ENCODE measurements at regions not wholly inside any gene's neighbourhood (a gene's known extent, or its start where the extent isn't known, plus 50 kb on each side); places are given as distances from the start of the nearest gene placed in this dataset.

GRCh38 chr5:18069790-18070189 is 435.5 kb downstream of the TAF11L14 start:
- intact Hi-C loops (cut with micrococcal nuclease; ENCODE audit: unreplicated experiment): no loop called here
- TF ChIP-seq, protein P1, sequence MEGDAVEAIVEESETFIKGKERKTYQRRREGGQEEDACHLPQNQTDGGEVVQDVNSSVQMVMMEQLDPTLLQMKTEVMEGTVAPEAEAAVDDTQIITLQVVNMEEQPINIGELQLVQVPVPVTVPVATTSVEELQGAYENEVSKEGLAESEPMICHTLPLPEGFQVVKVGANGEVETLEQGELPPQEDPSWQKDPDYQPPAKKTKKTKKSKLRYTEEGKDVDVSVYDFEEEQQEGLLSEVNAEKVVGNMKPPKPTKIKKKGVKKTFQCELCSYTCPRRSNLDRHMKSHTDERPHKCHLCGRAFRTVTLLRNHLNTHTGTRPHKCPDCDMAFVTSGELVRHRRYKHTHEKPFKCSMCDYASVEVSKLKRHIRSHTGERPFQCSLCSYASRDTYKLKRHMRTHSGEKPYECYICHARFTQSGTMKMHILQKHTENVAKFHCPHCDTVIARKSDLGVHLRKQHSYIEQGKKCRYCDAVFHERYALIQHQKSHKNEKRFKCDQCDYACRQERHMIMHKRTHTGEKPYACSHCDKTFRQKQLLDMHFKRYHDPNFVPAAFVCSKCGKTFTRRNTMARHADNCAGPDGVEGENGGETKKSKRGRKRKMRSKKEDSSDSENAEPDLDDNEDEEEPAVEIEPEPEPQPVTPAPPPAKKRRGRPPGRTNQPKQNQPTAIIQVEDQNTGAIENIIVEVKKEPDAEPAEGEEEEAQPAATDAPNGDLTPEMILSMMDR (IDR thresholded peaks at IDR 0.05; ENCODE audit: unreplicated experiment): no peak
- no peak overlapping the region for H3K4me3 Mint-ChIP-seq (ENCODE audit: low read depth, unreplicated experiment)
- no peak overlapping the region for H3K27ac Mint-ChIP-seq (ENCODE audit: unreplicated experiment)
- DNase-seq: no peak
- no TSS peak for BruUV-seq (replicated peaks)
- no peaks in the 10 kb centered on the region for H3K36me3 Mint-ChIP-seq (ENCODE audit: insufficient read depth, unreplicated experiment)
- no peaks in the 10 kb centered on the region for H3K4me1 Mint-ChIP-seq (ENCODE audit: low read depth, unreplicated experiment)
- CTCF ChIA-PET: no interaction called here
- H3K27me3 Mint-ChIP-seq (ENCODE audit: unreplicated experiment): no peaks in the 10 kb centered on the region
- H3K9me3 Mint-ChIP-seq (ENCODE audit: low read depth, unreplicated experiment): peaks cover 8% of the 10 kb centered on the region

DNA sequence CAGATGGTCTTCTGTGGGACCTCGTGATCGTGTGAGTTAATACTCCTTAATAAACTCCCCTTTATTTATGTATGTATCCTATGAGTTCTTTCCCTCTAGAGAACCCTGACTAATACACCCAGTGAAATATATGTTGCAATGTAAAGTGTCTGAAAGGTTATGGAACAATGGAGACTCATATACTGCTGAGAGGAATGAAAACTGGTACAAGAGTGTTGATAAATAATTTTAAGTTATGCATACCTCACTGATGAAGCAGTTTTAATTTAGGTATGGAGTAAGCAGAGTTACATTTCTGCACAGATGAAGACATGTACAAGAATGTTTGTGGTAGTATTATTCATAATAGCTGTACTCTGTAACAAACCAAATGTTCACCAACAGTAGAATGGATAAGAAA is 438.3 kb downstream of the TAF11L14 start:
- H3K9me3 Mint-ChIP-seq (ENCODE audit: low read depth, unreplicated experiment): peaks cover 10% of the 10 kb centered on the region
- DNase-seq: no peak
- BruUV-seq (replicated peaks): no TSS peak
- no peaks in the 10 kb centered on the region for H3K27me3 Mint-ChIP-seq (ENCODE audit: unreplicated experiment)
- no peak overlapping the region for H3K27ac Mint-ChIP-seq (ENCODE audit: unreplicated experiment)
- CTCF ChIA-PET: no interaction called here
- no peaks in the 10 kb centered on the region for H3K36me3 Mint-ChIP-seq (ENCODE audit: insufficient read depth, unreplicated experiment)
- intact Hi-C loops (cut with micrococcal nuclease; ENCODE audit: unreplicated experiment): no loop called here
- no peaks in the 10 kb centered on the region for H3K4me1 Mint-ChIP-seq (ENCODE audit: low read depth, unreplicated experiment)
- H3K4me3 Mint-ChIP-seq (ENCODE audit: low read depth, unreplicated experiment): no peak overlapping the region
- TF ChIP-seq, protein P1 (IDR thresholded peaks at IDR 0.05; ENCODE audit: unreplicated experiment): no peak

GRCh38 chr5:18074961-18075360 is 440.7 kb downstream of the TAF11L14 start:
- intact Hi-C loops (cut with micrococcal nuclease; ENCODE audit: unreplicated experiment): no loop called here
- Mint-ChIP-seq H3K27ac (ENCODE audit: unreplicated experiment) (no peak overlapping the region), H3K36me3 (ENCODE audit: insufficient read depth, unreplicated experiment) (no peaks in the 10 kb centered on the region), H3K4me3 (ENCODE audit: low read depth, unreplicated experiment) (no peak overlapping the region), H3K27me3 (ENCODE audit: unreplicated experiment) (no peaks in the 10 kb centered on the region), H3K9me3 (ENCODE audit: low read depth, unreplicated experiment) (peaks cover 6% of the 10 kb centered on the region), H3K4me1 (ENCODE audit: low read depth, unreplicated experiment) (no peaks in the 10 kb centered on the region)
- DNase-seq: no peak
- no TSS peak for BruUV-seq (replicated peaks)
- TF ChIP-seq, protein P1 (IDR thresholded peaks at IDR 0.05; ENCODE audit: unreplicated experiment): no peak
- CTCF ChIA-PET: no interaction called here

DNA sequence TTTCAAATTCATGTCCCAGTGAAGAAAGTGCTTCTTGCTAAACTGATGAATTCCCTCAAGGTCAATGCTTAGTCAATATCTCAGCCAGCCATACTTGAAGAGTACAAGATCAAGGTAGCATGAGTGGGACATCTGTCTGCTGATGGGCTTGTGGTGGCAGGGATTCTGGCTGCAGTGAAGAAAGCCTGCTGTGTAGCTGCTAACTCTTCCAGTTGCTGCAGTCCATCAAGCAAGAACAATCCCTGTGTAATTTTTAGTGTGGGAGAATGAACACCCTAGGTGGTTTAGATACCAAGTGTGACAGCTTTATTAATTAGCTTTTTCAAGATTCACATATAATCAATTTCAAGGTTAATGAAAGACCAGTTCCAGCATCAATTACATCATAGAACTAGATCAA is 443.9 kb downstream of the TAF11L14 start:
- CTCF ChIA-PET: no interaction called here
- BruUV-seq (replicated peaks): no TSS peak
- H3K36me3 Mint-ChIP-seq (ENCODE audit: insufficient read depth, unreplicated experiment): no peaks in the 10 kb centered on the region

More for the DNA sequence above, 443.9 kb downstream of the TAF11L14 start:
- DNase-seq: no peak
- no peaks in the 10 kb centered on the region for H3K4me1 Mint-ChIP-seq (ENCODE audit: low read depth, unreplicated experiment)
- H3K27me3 Mint-ChIP-seq (ENCODE audit: unreplicated experiment): no peaks in the 10 kb centered on the region
- intact Hi-C loops (cut with micrococcal nuclease; ENCODE audit: unreplicated experiment): no loop called here
- peaks cover 12% of the 10 kb centered on the region for H3K9me3 Mint-ChIP-seq (ENCODE audit: low read depth, unreplicated experiment)
- H3K4me3 Mint-ChIP-seq (ENCODE audit: low read depth, unreplicated experiment): no peak overlapping the region
- no peak overlapping the region for H3K27ac Mint-ChIP-seq (ENCODE audit: unreplicated experiment)
- TF ChIP-seq, protein P1 (IDR thresholded peaks at IDR 0.05; ENCODE audit: unreplicated experiment): no peak
